SK-N-MC (cell line): ENCODE measurements at regions not wholly inside any gene's neighbourhood (a gene's known extent, or its start where the extent isn't known, plus 50 kb on each side); places are given as distances from the start of the nearest gene placed in this dataset.

ENCODE experiments used
- EZH2 ChIP-seq: fragments of 200-600 bp; sonication (generic); IDR thresholded peaks from one replicate; pipeline ENCODE4 v1.6.1; 2017; ENCODE audit warnings: antibody characterized with exemption
- POLR2AphosphoS5 ChIP-seq: IDR thresholded peaks from 2 replicates; pipeline ENCODE4 v1.6.1; 2012; ENCODE audit warnings: mild to moderate bottlenecking, low read depth, low read length, borderline replicate concordance

DNA sequence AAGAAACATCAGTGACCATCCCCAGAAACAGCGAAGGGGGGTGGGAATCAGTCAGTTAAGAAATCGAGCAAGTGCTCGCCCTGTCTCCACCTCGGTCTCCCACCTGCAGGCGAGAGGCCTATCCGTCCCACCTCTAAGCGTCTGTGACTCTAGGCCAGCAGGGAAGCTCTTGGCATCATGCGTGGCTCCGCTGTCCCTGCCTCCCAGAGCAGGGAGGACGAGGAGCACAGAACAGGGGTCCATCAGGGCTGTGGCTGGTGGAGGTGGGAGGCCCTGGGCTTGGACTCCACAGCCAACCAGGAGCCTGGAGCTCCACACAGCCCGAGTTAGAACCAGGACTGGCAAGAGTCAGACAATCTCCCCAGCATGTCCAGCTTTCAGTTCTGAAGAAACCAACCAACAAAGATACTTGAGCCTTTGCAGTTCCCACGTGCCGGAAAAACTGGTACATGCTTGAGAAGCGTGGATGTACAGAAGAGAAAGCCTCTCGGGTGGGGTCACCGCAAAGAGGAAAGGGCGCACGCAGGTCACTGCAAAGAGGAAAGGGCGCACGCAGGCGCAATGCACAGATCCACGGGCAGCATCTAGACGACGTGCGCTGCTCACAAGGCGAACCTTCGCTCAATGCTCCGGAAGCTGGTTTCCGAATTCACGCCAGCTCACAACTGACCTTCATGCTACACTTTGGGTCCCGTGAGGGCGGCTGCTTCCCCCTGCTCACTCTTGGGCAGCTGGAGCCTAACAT is 104.5 kb upstream of the ALKAL2 start:
- TF ChIP-seq POLR2AphosphoS5, result no peak
- no peak for TF ChIP-seq EZH2
